Caco-2 (cell line): ENCODE measurements at regions not wholly inside any gene's neighbourhood (a gene's known extent, or its start where the extent isn't known, plus 50 kb on each side); places are given as distances from the start of the nearest gene placed in this dataset.

Experiments
- BruUV-seq: library from RNA; stranded (reverse); fragments of 400-500 nt; replicated peaks from 2 replicates; lab custom pipeline; 2021; lab: Mats Ljungman, UMichigan
- CTCF ChIA-PET: fragments of 300-600 bp; sonication (Branson Sonifier 250); formaldehyde crosslinking; loops from one replicate; lab custom pipeline; 2022; ENCODE audit warnings: antibody characterized with exemption; lab: Charles Lee
- POLR2A ChIA-PET: fragments of 300-600 bp; sonication (Branson Sonifier 250); formaldehyde crosslinking; loops from one replicate; lab custom pipeline; 2022; ENCODE audit warnings: antibody characterized with exemption; lab: Charles Lee
- DNase-seq, 2 experiments: peaks; one replicate each; pipeline versions ENCODE4 v3.0.0 to v3.0.0-alpha.2; 2020 to 2022
- H3K27me3 ChIP-seq: replicated peaks from 2 replicates; pipeline ENCODE4 v1.6.0; 2011; ENCODE audit warnings: low read length; ENCODE audit not compliant: control insufficient read depth, insufficient read depth
- H3K36me3 ChIP-seq: 2 replicates; pipeline ENCODE4 v1.5.1; 2011; ENCODE audit warnings: low read length; ENCODE audit not compliant: control insufficient read depth, insufficient read depth
- H3K4me1 ChIP-seq: fragments of 250-450 bp; sonication (Bioruptor Pico); 2 replicates; pipeline ENCODE4 v1.5.1; 2020; ENCODE audit warnings: mild to moderate bottlenecking
- H3K4me3 ChIP-seq: 2 replicates; pipeline ENCODE4 v1.5.1; 2011; ENCODE audit warnings: low read depth, mild to moderate bottlenecking, control low read depth, low read length
- H3K9me3 ChIP-seq: fragments of 250-450 bp; sonication (Bioruptor Pico); 2 replicates; pipeline ENCODE4 v1.5.1; 2020; ENCODE audit warnings: mild to moderate bottlenecking, moderate library complexity
- H3K27ac Mint-ChIP-seq: one replicate; pipeline ENCODE4 v1.8.0; 2022; ENCODE audit warnings: mixed read lengths; ENCODE audit not compliant: unreplicated experiment
- H3K27me3 Mint-ChIP-seq: one replicate; pipeline ENCODE4 v1.8.0; 2022; ENCODE audit warnings: mixed read lengths; ENCODE audit not compliant: insufficient read depth, unreplicated experiment
- H3K36me3 Mint-ChIP-seq: one replicate; pipeline ENCODE4 v1.8.0; 2022; ENCODE audit warnings: mild to moderate bottlenecking, mixed read lengths; ENCODE audit not compliant: insufficient read depth, unreplicated experiment
- H3K4me1 Mint-ChIP-seq: one replicate; pipeline ENCODE4 v1.8.0; 2022; ENCODE audit warnings: low read depth, mixed read lengths; ENCODE audit not compliant: unreplicated experiment
- H3K4me3 Mint-ChIP-seq: one replicate; pipeline ENCODE4 v1.8.0; 2022; ENCODE audit warnings: mild to moderate bottlenecking, moderate library complexity, mixed read lengths; ENCODE audit not compliant: unreplicated experiment
- H3K9me3 Mint-ChIP-seq: one replicate; pipeline ENCODE4 v1.8.0; 2022; ENCODE audit warnings: mixed read lengths; ENCODE audit not compliant: unreplicated experiment
- intact Hi-C: fragments of 100-400 bp; cut with micrococcal nuclease; formaldehyde crosslinking; loops from one replicate; pipeline ENCODE4 v1.10.0; 2022; ENCODE audit not compliant: unreplicated experiment
- TF ChIP-seq, protein P1 (sequence below), 2 experiments: fragments of 200-600 bp in 1 of 2; IDR thresholded peaks; 1 replicate in 1 of 2; 2 replicates in 1 of 2; pipeline versions ENCODE4 v1.5.1 to v1.8.0; 2011 to 2022; ENCODE audit warnings: antibody characterized with exemption in 1 of 2, control low read depth in 1 of 2, inconsistent platforms in 1 of 2, low read depth in 1 of 2, low read length in 1 of 2, mild to moderate bottlenecking in 1 of 2, moderate library complexity in 1 of 2; ENCODE audit not compliant: insufficient read depth in 1 of 2, severe bottlenecking in 1 of 2, unreplicated experiment in 1 of 2

DNA sequence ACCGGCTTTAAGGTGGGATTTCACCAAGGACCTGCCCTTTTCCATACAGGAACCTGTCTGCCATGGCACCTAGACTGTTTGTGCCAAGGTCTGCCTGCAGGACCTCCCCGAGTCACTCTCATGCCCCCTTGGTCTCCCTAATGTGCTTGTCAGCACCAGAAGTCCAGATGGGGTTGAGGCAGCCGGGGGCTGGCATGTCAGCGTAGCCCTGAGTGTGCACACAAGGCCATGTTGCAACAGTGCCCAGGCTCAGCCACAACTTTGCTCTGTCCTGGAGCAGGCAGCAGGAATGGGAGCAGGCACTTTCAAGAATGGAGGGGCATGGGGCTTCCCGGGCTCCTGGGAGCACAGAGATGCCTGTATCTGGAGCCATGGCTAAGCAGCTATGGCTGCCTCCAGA is 621.5 kb downstream of the CDH9 start:
- Mint-ChIP-seq H3K27me3 (no peaks in the 10 kb centered on the region), H3K4me3 (no peak overlapping the region), H3K36me3 (no peaks in the 10 kb centered on the region), H3K9me3 (peaks cover 7% of the 10 kb centered on the region), H3K27ac (no peak overlapping the region), H3K4me1 (no peaks in the 10 kb centered on the region)
- no peak overlapping the region for H3K4me3 ChIP-seq
- TF ChIP-seq, protein P1, sequence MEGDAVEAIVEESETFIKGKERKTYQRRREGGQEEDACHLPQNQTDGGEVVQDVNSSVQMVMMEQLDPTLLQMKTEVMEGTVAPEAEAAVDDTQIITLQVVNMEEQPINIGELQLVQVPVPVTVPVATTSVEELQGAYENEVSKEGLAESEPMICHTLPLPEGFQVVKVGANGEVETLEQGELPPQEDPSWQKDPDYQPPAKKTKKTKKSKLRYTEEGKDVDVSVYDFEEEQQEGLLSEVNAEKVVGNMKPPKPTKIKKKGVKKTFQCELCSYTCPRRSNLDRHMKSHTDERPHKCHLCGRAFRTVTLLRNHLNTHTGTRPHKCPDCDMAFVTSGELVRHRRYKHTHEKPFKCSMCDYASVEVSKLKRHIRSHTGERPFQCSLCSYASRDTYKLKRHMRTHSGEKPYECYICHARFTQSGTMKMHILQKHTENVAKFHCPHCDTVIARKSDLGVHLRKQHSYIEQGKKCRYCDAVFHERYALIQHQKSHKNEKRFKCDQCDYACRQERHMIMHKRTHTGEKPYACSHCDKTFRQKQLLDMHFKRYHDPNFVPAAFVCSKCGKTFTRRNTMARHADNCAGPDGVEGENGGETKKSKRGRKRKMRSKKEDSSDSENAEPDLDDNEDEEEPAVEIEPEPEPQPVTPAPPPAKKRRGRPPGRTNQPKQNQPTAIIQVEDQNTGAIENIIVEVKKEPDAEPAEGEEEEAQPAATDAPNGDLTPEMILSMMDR (IDR thresholded peaks at IDR 0.05; ENCODE audit: insufficient read depth in 1 of 2, low read depth in 1 of 2, low read length in 1 of 2, severe bottlenecking in 1 of 2, unreplicated experiment in 1 of 2), result no peak
- H3K9me3 ChIP-seq, result no peaks in the 10 kb centered on the region
- DNase-seq, result no peak
- intact Hi-C loops, result no loop called here
- H3K4me1 ChIP-seq, result no peaks in the 10 kb centered on the region
- no TSS peak for BruUV-seq
- CTCF ChIA-PET, result no interaction called here
- POLR2A ChIA-PET, result no interaction called here
- no peaks in the 10 kb centered on the region for H3K27me3 ChIP-seq
- H3K36me3 ChIP-seq, result no peaks in the 10 kb centered on the region

DNA sequence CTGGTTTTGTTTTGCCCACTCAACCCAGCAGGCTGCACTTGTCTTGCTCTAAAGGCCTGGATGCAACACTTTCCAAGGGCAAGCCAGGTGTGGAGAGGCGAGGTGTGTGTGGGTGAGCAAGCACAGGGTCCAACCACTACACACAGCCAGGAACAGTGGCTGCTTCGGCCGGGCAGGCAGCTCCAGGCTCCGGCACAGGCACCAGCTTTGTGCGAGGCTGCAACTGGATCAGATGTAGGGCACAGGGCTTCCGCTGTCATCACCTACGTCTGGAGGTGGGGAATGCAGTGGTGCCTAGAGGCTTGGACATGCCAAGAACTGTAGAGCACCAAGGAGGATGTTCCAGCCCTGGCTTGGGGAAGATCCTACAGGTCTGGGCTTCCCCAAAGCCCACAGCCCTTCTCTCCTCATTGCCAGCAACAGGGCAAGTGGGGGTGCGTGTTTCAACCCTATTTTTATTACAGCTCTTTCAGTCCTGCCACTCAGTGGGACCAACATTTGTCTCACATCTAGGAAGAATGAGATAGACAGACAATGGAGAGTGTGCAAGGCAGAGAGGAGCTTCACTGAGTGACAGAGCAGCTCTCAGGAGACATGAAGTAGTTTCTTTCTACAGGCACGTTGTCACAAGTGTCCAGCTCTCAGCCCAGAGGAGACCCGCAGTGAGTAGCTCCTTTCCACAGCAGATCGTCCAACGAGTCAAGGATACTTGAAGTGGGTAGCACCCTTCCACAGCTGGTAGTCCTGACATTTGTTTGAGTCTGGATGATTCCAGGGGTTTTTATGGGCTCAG is 622.2 kb downstream of the CDH9 start:
- Histone ChIP-seq H3K4me3 (no peak overlapping the region), H3K4me1 (no peaks in the 10 kb centered on the region), H3K27me3 (no peaks in the 10 kb centered on the region), H3K36me3 (no peaks in the 10 kb centered on the region), H3K9me3 (no peaks in the 10 kb centered on the region)
- intact Hi-C loops, result no loop called here
- Mint-ChIP-seq H3K9me3 (peaks cover 14% of the 10 kb centered on the region), H3K27me3 (no peaks in the 10 kb centered on the region), H3K4me1 (no peaks in the 10 kb centered on the region), H3K36me3 (no peaks in the 10 kb centered on the region), H3K4me3 (no peak overlapping the region), H3K27ac (no peak overlapping the region)
- no TSS peak for BruUV-seq
- no peak for DNase-seq
- ChIA-PET CTCF (no interaction called here), POLR2A (no interaction called here)
- TF ChIP-seq, protein P1 (IDR thresholded peaks at IDR 0.05; ENCODE audit: insufficient read depth in 1 of 2, low read depth in 1 of 2, low read length in 1 of 2, severe bottlenecking in 1 of 2, unreplicated experiment in 1 of 2), result no peak

DNA sequence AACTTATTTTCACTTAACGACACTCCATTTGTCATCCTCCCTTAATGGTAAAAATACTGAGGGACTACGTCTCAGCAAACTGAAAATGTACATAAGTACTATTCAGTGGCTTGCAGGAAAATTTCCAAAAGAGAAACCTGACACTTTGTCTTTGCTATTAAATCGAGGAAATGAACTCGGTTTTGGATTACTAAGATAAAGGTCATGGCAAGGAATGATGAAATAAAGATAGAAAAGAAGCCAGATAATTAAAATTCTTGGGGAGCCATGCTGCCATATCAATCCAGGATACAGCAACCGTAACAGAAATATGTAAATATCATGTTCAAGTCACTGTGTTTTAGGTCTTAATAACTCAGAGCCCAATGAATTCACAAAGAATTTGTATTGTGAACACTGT is 647.8 kb downstream of the CDH9 start:
- no peaks in the 10 kb centered on the region; the same call in 1 of the 2 replicates for H3K9me3 ChIP-seq
- ChIA-PET CTCF (no interaction called here), POLR2A (no interaction called here)
- no peak for DNase-seq
- Mint-ChIP-seq H3K4me1 (no peaks in the 10 kb centered on the region), H3K9me3 (peaks cover 17% of the 10 kb centered on the region), H3K4me3 (no peak overlapping the region), H3K36me3 (no peaks in the 10 kb centered on the region), H3K27ac (no peak overlapping the region), H3K27me3 (no peaks in the 10 kb centered on the region)
- intact Hi-C loops, result no loop called here
- TF ChIP-seq, protein P1 (IDR thresholded peaks at IDR 0.05; ENCODE audit: insufficient read depth in 1 of 2, low read depth in 1 of 2, low read length in 1 of 2, severe bottlenecking in 1 of 2, unreplicated experiment in 1 of 2), result no peak
- H3K4me3 ChIP-seq, result no peak overlapping the region
- no peaks in the 10 kb centered on the region for H3K4me1 ChIP-seq
- no TSS peak for BruUV-seq
- H3K27me3 ChIP-seq, result no peaks in the 10 kb centered on the region
- H3K36me3 ChIP-seq, result no peaks in the 10 kb centered on the region
